NCI-H526 treated with DMSO at 0.1 percent for 48 hours (cell line): ENCODE measurements at regions not wholly inside any gene's neighbourhood (a gene's known extent, or its start where the extent isn't known, plus 50 kb on each side); places are given as distances from the start of the nearest gene placed in this dataset.
A peak's percentile ranks its signal among the peaks of the same experiment; 100 is the strongest.
"Not testable (repeated sequence)": the region's sequence is repeated elsewhere in the genome, so short reads cannot be mapped to it uniquely, and the experiment has no call there.

Experiments used
- DNase-seq: peaks from one replicate; lab custom pipeline; 2025; lab: John Stamatoyannopoulos, UW

DNA sequence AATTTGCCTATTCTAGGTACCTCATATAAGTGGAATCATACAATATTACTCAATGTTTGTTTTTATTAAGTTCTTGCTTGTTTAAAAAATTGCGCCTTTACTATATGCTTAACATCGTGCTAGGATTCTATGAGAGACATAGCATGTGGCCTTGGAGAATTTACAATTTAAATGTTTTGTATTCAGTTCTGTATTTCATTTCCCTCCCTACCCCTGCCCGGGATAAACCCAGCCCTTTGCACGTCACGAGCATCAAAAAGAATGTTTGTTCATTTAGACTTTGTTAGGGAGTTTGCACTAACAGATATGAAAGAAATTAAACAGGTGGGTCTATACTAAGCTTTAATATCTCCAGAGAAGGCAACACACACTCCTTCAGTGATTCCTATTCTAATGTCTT lies 75.7 kb downstream of the C18orf54 start:
- DNase-seq: no peak

DNA sequence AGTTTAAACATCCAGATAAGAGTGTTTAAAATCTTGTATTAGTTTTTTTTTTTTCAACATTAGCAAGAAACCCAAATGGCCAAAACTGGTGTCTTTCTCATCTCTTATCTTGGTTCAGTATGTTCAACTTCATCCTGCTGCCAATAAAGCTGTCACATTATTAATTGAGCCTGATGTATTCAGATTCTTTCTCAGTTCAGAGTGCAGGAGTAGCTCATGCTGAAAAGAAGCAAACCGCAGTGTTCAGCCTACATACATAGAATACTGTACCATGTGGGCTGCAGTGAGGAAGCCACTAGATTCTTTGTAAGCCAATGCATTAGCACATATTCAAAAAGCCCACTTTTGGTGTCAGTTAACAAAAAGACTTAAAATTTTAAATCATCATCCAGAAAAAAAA lies 76.2 kb downstream of the C18orf54 start:
- DNase-seq: no peak

DNA sequence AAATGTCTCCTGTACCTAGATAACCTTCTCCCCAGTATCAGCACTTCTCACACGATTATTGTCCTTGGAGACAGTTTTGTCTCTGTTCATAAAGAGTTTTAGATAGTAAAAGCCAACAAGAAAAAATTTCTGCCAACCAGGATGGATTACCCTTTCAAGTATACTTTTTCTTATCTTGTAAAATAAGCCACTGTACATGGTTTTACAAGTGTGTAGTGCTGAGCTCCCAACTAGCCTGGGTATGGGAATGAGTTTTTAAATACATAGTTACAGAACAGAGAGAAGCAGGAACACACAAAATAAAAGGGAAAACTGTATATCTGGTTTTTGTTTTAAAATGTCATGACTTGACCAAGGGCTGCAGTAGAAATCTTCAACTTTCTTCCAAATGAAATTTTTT lies 76.7 kb downstream of the C18orf54 start:
- DNase-seq: no peak

DNA sequence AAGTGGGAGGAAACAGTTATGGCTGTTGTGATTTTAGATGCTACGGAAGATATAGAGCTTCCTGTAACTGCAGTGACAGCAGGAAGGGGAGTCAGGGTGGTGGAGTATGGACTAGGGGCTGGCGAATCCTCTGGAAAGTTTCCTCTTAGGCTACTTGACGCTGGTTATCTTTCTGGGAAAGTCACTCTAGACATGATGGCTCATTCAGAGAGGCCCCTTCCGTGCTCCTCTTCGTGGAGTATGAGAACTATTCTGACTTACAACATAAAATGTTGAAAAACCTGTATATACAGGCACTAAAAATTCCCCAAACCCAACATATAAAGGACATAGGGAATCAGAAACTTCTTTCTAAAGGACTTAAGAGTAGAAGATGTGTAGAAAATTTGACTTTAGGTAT lies 78.8 kb downstream of the C18orf54 start:
- no peak for DNase-seq

DNA sequence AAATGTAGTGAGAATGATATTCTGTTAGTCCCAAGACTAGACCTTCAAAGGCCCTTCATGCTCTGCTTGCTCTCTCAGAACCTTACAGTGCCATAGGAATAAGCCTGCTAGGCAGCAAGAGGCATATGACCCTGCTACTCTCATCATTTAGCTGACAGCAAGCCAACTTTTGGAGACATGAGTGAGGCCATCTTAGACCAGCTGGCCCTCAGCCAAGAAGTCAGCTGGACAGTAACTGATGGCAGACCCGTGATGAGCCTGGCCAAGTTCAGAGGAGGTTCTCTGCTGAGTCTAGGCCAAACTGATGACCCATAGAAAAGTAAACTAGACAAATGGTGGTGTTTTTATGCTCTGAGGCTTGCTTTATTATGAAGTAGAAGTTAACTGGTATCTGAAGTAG lies 82.6 kb downstream of the C18orf54 start:
- no peak for DNase-seq

DNA sequence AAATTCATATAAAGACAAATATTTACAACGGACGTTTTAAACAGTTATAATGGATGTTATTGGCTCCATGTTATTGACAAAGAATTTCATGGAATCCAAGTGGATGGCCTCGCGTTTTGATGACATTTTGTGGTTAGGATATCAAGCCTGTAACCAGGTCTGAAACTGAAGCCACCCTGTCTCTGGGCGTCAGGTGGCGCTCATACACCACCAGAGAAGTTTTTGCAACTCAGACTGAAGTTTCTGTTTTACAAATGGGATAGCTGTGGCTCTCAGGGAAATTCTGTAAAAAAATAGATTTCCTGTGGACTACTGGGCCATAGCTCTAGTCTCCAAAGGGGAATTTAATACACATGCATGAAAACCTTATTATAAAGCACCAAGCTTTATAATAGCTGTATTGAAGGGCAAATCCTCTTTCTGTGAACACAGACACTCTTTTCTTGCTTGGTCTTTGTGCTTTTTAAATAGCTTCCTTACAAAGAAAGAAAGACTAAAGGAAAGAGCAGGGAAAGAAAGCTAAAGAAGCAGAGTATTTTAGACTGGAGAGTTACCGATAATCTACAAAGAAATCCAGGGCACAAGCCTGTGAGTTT lies 86.7 kb downstream of the C18orf54 start:
- DNase-seq: no peak

DNA sequence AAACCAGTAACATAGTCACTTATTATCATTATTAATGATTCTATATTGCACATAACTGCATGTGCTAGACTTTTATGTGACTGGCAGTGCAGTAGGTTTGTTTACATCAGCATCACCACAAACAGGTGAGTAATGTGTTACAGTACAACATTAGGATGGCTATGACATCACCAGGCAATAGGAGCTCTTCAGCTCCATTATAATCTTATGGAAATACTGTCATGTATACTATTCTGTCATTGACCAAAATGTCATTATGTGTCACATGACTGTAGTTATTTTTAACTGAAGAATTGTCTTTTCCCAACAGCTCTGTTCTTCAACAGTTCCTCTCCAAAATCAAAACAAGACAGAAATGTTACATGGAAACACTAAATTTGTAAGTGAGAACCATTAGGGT lies 96.3 kb downstream of the C18orf54 start:
- DNase-seq: no peak

DNA sequence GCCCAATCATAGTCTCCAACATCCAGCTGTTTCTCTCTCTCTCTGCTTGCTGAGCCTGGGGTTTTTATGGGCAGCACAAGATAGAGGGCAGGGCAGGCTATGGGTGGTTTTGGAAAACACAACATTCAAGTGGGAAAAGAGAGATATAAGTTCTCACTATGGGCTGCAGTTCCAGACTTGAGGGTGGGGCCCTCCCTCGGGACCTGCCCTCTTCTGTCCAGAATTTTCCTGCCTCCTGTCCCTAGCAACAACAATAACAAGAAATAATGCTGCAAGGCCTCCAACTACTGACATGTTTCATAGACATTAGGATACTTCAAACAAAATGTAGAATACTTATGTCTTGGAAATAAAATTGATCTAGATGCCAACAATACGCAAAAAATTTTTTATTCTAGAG lies 107.8 kb downstream of the C18orf54 start:
- no peak for DNase-seq

DNA sequence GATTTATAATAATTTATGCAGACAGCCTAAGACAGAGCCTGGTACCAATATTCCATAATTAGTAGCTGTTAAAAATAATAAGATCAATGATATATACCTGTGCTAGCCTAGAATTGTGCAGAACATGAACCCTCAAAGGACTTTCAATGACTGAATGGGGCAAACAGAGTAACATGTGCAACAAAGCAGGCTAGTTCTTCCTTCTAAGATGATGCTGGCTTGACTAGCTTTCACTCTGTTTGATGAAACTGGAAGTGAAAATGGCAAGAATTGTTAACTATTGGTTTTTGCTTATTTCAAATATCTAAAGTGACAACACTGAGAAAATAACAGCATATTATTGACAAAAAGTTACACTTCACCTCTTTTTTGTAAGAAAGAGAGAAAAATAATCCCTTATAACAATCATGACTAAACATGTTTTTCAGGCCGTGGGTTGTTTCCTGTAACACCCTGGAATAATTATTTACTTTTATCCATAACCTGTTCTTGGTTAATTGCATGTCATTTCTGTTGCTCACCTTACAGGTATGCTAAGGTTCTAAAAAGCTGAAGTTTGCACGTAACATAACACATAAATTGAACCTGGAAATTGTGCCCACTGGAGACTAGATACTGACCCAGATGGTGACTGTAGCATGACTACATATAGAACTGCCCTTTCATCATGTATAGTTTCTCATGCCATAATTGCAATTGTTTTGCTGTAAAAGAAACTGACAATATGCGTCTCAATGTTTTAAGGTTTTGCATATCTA lies 108.7 kb downstream of the C18orf54 start:
- no peak for DNase-seq

DNA sequence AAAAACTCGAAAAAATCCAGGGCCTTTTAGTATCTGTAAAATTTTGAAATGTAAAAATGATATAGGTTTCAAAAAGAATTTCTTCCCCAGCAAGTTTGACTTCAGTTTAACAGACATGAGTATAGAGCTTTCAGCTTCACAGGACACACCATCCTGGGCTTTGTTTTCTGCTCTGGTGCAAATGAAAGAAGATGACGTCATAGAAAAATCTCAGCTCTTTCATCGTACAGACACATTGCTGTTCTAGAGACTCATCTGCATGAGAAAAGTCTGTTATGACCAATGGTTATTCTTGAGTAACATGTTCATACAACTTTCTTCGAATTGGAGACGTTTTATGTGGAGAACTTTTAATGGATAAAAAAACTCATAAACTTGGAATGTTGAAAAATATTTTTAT lies 111.7 kb upstream of the DYNAP start:
- DNase-seq: no peak

DNA sequence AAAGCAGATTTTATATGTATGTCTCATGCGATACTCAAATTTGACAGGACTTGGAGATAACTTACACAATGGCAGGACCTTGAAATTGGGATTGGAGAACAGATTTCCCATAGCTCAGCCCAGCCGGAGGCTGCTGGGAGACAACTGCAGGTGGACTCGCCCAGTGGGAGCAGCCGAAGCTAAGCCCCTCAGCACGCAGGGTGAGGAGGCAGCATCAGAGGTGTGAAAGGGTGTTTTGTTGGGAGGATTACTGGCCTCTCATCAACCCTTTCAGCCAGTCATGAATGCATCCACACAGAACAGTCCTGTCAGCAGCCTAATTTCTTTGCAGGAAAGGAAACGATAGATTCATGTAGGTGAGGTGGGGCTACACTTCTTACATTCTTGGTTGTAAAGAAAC lies 110.4 kb upstream of the DYNAP start:
- no peak for DNase-seq

DNA sequence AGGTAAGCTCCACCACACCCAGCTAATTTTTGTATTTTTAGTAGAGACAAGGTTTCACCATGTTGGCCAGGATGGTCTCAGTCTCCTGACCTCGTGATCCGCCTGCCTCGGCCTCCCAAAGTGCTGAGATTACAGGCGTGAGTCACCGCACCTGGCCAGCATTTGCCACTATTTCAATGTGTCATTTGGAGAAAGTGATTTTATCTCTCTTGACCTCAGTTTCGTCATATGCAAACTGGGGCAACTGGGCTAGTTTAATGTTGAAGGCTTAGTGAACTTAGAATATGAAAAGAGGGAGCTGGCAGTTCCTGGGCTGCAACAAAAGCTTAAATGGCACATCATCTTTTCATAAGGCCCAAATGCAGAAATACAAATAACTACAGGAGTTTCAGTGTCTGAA lies 88.6 kb upstream of the DYNAP start:
- DNase-seq: not testable (repeated sequence)

DNA sequence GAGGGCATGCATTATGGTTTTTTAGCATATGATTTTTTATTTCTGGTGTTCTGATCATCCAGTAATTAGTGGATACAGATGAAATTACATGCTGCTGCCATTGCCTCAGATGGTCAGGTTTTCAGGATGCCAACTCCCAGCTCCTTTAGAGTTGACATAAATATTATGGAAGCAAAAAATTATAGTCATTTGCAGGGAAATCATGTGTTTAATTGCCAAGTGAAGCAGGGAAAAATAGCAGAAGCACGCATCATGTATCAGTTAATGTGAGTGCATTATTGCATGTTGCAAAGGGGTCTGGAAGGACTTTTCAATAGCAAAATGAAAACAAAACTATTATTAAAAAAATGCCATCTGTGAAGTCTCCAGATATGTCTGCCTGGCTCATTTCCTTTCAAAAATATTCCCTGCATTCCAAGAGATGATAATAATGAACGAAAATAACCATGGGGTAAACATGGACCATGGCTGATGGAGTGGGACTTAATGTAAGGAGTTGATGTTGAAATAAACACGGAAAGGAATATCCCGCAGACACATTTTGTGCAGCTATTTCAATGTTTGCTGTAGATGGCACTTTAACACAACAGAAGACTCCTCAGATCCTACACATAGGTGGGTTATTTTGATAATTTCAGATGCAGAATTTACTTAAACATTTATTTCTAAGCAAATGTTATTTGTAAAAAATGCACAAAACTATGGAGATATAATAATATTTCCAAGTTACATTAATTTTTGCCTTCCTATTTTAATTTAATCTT lies 87.7 kb upstream of the DYNAP start:
- DNase-seq: no peak

DNA sequence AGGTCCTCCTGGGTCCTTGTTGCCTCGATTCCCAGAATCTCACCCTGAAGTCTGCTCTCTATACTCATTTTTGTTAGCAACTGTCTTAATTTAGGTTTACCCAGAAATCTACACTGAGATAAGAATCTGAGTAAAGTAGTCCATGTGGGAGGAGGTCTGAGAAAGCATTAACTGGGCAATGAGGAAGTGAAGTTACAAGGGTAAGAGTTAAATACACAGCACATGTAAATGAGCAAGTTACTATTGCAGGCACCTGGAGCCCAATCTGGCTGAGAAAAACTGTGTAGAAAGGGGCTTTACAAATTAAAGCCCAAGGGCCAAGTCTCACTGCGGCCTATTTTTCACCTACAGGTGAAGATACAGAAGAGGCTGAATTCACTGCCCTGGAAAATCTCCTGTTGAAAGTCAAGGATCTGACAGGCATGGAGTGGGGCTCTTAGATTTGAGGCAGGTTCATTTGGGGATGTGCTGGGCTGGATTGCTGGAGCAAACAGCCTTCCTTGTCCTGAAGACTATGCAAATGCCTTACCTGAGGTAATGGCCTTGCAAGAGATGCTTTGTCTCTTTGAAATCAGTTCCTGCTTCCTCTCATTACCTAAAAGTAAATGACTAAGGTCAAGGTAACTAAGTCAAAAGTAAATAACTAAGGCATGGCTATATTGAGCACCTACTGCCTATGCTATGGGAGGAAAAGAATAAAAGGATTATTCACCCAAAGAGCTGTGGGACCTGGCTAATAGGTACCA lies 84.4 kb upstream of the DYNAP start:
- DNase-seq: no peak

DNA sequence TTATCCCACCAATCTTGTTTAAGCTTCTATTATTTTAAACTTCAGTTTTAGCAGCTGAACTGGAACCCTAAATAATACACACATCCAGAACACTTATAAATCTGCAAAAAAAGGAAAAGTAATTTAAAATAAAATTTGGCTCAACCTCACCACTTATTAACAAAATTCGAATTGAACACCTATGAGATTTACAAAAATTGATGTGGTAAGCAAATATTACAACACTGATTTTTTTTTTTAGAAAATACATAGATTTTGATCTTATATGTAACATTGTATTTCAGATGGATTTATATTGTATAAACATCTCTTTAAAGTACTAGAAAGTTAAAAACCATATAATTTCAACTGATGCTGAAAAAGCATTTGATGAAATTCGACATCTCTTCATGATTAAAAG lies 81.3 kb upstream of the DYNAP start:
- no peak for DNase-seq

DNA sequence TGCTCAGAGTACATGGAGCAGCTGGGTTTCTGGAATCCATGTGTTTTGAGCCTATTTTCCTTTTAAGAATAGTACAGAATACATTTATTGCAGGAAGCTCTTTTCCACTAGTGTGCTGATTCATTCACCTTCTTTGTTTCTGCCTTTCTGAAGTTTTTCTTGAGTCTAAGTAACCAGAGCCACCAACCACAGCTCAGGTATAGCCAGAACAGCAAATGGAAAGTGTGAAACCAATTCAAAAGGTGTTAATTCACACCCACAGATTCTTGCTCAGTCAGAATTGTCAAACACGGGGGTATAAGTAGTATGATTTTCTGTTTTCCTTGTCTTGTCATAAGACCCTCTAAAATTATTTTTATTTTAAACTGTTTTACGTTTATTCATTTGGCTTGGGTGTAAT lies 75.9 kb upstream of the DYNAP start:
- no peak for DNase-seq

DNA sequence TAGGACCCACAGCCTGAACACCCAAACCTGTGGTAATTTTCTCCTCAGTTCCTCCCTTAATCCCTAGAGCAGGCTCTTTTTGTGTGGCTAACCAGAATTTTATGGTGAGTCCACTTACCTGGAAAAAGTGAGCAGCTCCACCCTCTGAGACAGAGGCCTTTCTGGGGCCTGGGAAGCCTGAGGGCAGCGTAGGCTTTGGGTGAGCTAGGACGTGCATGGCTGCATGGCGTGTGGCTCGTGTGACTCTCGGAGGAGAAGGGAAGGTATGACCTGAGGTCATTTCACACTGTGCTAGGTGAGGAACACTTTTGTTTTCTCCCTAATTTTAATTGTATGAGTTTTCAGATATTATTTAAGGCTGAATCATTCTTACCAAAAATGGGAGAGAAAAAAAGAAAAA lies 73.5 kb upstream of the DYNAP start:
- no peak for DNase-seq

DNA sequence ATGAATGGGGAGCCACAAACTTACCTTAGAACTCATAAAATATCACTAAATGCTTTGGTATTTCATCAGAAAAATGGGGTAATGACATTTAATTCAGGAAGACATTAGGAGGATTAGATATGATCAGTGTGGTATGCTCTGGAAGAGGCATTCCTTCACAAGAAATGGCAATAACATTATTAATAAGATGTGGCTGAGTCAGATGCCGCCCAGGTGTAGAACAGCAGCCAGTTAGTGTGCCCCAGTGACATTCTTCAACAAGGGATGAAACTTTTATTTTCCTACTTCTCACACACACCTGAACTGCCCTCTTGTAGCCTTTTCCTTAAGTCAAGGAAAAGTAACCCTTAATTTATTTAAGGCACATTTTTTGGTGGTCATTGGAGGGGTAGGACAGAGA lies 69.2 kb upstream of the DYNAP start:
- no peak for DNase-seq

DNA sequence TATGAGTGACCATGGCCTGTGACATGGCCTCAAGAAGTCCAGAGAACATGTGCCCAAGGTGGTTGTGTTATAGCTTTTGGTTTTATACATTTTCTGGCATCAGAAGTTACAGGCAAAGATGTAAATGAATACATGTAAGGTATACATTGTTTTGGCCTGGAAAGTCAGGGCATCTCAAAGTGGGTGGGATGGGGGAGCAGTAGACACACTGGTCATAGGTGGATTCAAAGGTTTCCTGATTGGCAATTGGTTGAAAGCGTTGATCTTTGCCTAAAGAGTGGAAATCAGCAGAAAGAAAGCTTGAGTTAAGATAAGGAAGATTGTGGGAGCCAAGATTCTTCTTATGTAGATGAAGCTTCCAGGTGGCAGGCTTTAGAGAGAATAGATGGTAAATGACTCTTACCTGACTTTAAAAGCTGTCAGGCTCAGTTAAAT lies 62.1 kb upstream of the DYNAP start:
- DNase-seq: no peak

DNA sequence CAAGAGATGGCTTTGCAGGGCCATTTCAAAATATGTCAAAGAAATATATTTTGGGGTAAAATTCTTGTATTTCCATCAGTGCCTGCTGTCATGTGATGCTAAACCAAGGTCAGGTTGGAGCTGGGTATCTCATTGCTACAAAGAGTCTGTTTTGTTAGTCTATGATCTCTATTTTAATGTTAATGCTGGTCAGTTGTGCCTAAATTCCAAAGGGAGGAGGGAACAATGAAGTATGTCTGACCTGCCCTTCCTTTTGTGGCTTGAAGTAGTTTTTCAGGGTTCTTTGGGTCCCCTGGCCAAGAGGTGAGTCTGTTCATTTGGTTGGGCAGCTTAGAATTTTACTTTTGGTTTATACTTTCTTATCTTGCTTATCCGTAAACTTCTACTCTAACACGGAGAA lies 61.6 kb upstream of the DYNAP start:
- no peak for DNase-seq

DNA sequence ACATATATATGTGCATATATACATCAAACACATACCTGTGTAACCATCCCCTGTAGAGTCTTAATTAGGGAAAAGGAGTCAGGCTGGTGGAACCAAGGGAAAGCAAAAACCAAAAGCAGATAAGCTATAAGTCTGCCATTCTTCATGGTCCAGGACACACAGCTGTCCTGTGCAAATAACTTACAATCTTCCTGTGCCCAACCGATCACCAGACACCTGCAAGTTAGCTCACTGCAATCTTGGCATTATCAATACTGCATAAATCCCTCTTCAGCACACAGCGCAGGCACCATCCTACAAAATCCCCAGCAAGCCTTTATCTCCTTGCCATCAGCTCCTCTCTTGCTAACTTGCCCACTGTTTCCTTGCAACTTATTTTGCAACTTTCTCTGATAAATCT lies 60.8 kb upstream of the DYNAP start:
- DNase-seq: peak; percentile 3

DNA sequence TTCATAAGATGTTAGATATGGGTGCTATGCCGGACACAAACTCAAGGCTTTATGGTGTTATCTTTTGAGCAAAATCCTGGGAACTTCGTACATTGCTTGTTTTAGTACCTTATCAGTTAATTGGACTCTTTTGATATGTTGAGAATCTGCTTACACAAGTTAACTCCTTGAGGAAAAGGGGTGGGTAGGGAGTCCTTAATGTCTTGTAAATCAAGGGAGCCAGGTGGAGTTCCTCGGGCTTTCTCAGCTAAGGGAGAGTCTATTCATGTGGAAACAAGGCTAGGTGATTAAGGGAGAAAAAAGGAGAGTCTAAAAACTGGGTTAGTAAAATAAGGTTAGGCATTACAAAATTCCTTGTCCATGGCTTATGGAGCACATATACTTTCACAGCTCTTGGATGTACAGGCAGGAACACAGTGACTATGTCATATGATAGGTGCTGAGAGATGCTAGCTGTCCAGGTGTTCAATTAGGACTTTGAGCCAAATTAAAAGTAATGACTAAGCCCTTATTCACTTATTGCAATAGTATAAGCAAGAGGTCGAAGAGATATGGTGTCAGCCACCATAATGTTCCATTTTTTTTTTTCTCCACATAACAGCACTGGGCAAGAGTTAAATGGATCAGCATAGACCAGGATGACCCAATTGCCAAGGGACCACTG lies 59.5 kb upstream of the DYNAP start:
- no peak for DNase-seq
